Hepatocyte (in vitro differentiated cells): ENCODE measurements at regions not wholly inside any gene's neighbourhood (a gene's known extent, or its start where the extent isn't known, plus 50 kb on each side); places are given as distances from the start of the nearest gene placed in this dataset.

Source experiments
- DNase-seq: peaks from one replicate; pipeline ENCODE4 v3.0.0-alpha.2; 2016; ENCODE audit warnings: low spot score
- H2AFZ ChIP-seq: fragments of 200-600 bp; sonication (generic); 2 replicates; pipeline ENCODE4 v1.6.0; 2016; ENCODE audit warnings: antibody characterized with exemption, mild to moderate bottlenecking
- H3K27ac ChIP-seq: fragments of 200-600 bp; sonication (generic); 2 replicates; pipeline ENCODE4 v1.5.1; 2016; ENCODE audit warnings: mild to moderate bottlenecking
- H3K27me3 ChIP-seq: fragments of 200-600 bp; sonication (generic); 2 replicates; pipeline ENCODE4 v1.6.1; 2016
- H3K36me3 ChIP-seq: fragments of 200-600 bp; sonication (generic); replicated peaks from 2 replicates; pipeline ENCODE4 v1.5.1; 2016; ENCODE audit warnings: low read depth; ENCODE audit not compliant: insufficient read depth
- H3K4me1 ChIP-seq: fragments of 200-600 bp; sonication (generic); 2 replicates; pipeline ENCODE4 v1.5.1; 2016; ENCODE audit warnings: mild to moderate bottlenecking, moderate library complexity; ENCODE audit not compliant: insufficient read depth
- H3K4me2 ChIP-seq: fragments of 200-600 bp; sonication (generic); 2 replicates; pipeline ENCODE4 v1.6.0; 2016
- H3K4me3 ChIP-seq: fragments of 200-600 bp; sonication (generic); 2 replicates; pipeline ENCODE4 v1.5.1; 2016; ENCODE audit warnings: mild to moderate bottlenecking
- H3K79me2 ChIP-seq: fragments of 200-600 bp; sonication (generic); 2 replicates; pipeline ENCODE4 v1.6.0; 2017; ENCODE audit warnings: mild to moderate bottlenecking
- H3K9me2 ChIP-seq: fragments of 200-600 bp; sonication (generic); replicated peaks from 2 replicates; pipeline ENCODE4 v1.6.0; 2017; ENCODE audit warnings: mild to moderate bottlenecking; ENCODE audit not compliant: insufficient read depth
- H3K9me3 ChIP-seq: fragments of 200-600 bp; sonication (generic); 2 replicates; pipeline ENCODE4 v1.5.1; 2016; ENCODE audit warnings: low read depth, mild to moderate bottlenecking
- H4K20me1 ChIP-seq: fragments of 200-600 bp; sonication (generic); 2 replicates; pipeline ENCODE4 v1.6.0; 2016; ENCODE audit warnings: mild to moderate bottlenecking; ENCODE audit not compliant: insufficient read depth, poor library complexity, severe bottlenecking
- CTCF ChIP-seq: fragments of 200-600 bp; sonication (generic); IDR thresholded peaks from 2 replicates; pipeline ENCODE4 v1.5.1; 2016; ENCODE audit warnings: antibody characterized with exemption, mild to moderate bottlenecking; ENCODE audit not compliant: poor library complexity
- EZH2 ChIP-seq: fragments of 200-600 bp; sonication (generic); IDR thresholded peaks from 2 replicates; pipeline ENCODE4 v1.6.1; 2016; ENCODE audit warnings: antibody characterized with exemption, mild to moderate bottlenecking, borderline replicate concordance
- EZH2phosphoT487 ChIP-seq: fragments of 200-600 bp; sonication (generic); IDR thresholded peaks from one replicate; pipeline ENCODE4 v1.6.1; 2018; ENCODE audit warnings: antibody characterized with exemption, mild to moderate bottlenecking, low read depth, moderate library complexity; ENCODE audit not compliant: unreplicated experiment, severe bottlenecking
- WGBS: methylation state at CpG from one replicate; pipeline ENCODE4 v1.1.6; 2016; ENCODE audit warnings: low lambda C conversion rate; ENCODE audit errors: missing lambda C conversion rate; 5-methylcytosine and 5-hydroxymethylcytosine counted together

DNA sequence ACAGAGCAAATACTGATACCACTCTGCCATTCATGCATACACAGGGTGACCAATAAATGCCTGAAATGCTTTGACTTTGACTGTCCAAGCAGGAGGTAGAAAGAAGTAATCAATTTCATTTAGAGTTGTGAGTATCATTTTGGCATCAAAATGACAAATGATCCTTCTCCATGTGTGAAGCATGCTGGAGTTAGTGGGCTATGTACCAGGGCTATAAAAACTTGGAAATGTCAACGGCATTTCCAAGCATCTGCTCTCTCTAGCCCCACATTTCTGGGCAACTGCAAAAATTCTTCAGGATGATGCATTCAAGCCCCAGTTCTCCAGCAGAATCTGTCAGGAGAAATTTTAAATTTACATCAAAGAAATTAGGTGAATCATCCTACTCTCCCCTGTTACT lies 208.4 kb upstream of the PTBP2 start:
- 61% methylated on average over 1 of the region's 1 CpG for WGBS
- no peaks in the 10 kb centered on the region for H3K36me3 ChIP-seq
- H3K9me2 ChIP-seq, result no peaks in the 10 kb centered on the region
- no peak overlapping the region for H3K4me2 ChIP-seq
- no peaks in the 10 kb centered on the region for H3K79me2 ChIP-seq
- no peak overlapping the region for H3K27ac ChIP-seq
- no peak overlapping the region for H3K4me3 ChIP-seq
- H4K20me1 ChIP-seq, result no peaks in the 10 kb centered on the region
- TF ChIP-seq EZH2 (no peak), EZH2phosphoT487 (no peak), CTCF (no peak)
- no peaks in the 10 kb centered on the region for H3K4me1 ChIP-seq
- no peaks in the 10 kb centered on the region for H3K9me3 ChIP-seq
- no peak overlapping the region for H2AFZ ChIP-seq
- DNase-seq, result no peak
- H3K27me3 ChIP-seq, result no peaks in the 10 kb centered on the region

- DNase-seq, result no peak
- no peak overlapping the region for H2AFZ ChIP-seq
- no peaks in the 10 kb centered on the region for H3K9me3 ChIP-seq
- H4K20me1 ChIP-seq, result no peaks in the 10 kb centered on the region
- H3K27me3 ChIP-seq, result no peaks in the 10 kb centered on the region
- H3K4me2 ChIP-seq, result no peak overlapping the region
- H3K4me1 ChIP-seq, result peaks cover 2% of the 10 kb centered on the region
- 72% methylated on average over 3 of the region's 3 CpGs for WGBS
- H3K36me3 ChIP-seq, result no peaks in the 10 kb centered on the region
- TF ChIP-seq EZH2phosphoT487 (no peak), EZH2 (no peak), CTCF (no peak)
- no peak overlapping the region for H3K27ac ChIP-seq
- no peak overlapping the region for H3K4me3 ChIP-seq
- no peaks in the 10 kb centered on the region for H3K79me2 ChIP-seq
- H3K9me2 ChIP-seq, result no peaks in the 10 kb centered on the region
Measured at GRCh38 chr1:96515430-96515829, 206.2 kb upstream of the PTBP2 start.

DNA sequence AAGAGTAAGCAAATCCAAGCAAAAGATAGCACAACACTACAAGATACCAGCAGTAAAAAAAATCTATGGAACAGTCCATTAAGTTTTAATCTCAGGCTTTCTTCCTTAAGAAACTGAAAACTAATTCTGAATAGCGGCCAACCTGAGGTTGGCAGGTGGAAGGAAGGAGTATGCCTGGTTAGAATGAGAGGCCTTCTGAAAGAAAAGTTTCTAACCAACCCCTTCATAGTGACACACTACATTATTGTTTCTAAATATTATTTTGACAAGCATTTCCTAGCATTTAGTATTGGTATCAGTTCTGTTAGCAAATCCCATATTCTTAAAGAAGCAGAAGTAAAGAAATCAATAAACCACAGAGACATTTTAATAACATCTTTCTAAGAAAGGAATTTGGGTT lies 205.7 kb upstream of the PTBP2 start:
- H3K36me3 ChIP-seq, result no peaks in the 10 kb centered on the region
- 96% methylated on average over 1 of the region's 1 CpG for WGBS
- no peaks in the 10 kb centered on the region for H3K9me3 ChIP-seq
- H3K79me2 ChIP-seq, result no peaks in the 10 kb centered on the region
- no peak for DNase-seq
- no peak overlapping the region for H3K4me3 ChIP-seq
- H3K27me3 ChIP-seq, result no peaks in the 10 kb centered on the region
- H4K20me1 ChIP-seq, result no peaks in the 10 kb centered on the region
- no peak overlapping the region for H3K4me2 ChIP-seq
- TF ChIP-seq EZH2phosphoT487 (no peak), CTCF (no peak), EZH2 (no peak)
- no peak overlapping the region for H2AFZ ChIP-seq
- H3K9me2 ChIP-seq, result no peaks in the 10 kb centered on the region
- peaks cover 7% of the 10 kb centered on the region for H3K4me1 ChIP-seq
- H3K27ac ChIP-seq, result no peak overlapping the region
